Cardiac muscle cell (in vitro differentiated cells and primary cell): ENCODE measurements at regions not wholly inside any gene's neighbourhood (a gene's known extent, or its start where the extent isn't known, plus 50 kb on each side); places are given as distances from the start of the nearest gene placed in this dataset.

Experiments
- DNase-seq, 2 donors: peaks; one replicate each; pipeline versions ENCODE4 v3.0.0 to v3.0.0-alpha.2; 2010 to 2017; ENCODE audit warnings: low read depth in 1 of 2, low spot score in 1 of 2
- H3K27ac ChIP-seq: fragments of 200-600 bp; sonication (generic); 2 replicates; pipeline ENCODE4 v1.5.1; 2016
- H3K27me3 ChIP-seq: fragments of 200-600 bp; sonication (generic); 2 replicates; pipeline ENCODE4 v1.6.0; 2016; ENCODE audit warnings: control low read depth
- H3K36me3 ChIP-seq: fragments of 200-600 bp; sonication (generic); 2 replicates; pipeline ENCODE4 v1.5.1; 2016; ENCODE audit warnings: control low read depth
- H3K4me1 ChIP-seq: fragments of 200-600 bp; sonication (generic); 2 replicates; pipeline ENCODE4 v1.8.1; 2017; ENCODE audit warnings: low read depth, mild to moderate bottlenecking, mixed run types
- H3K4me3 ChIP-seq: fragments of 200-600 bp; sonication (generic); 2 replicates; pipeline ENCODE4 v1.5.1; 2016; ENCODE audit warnings: mild to moderate bottlenecking
- H3K9me3 ChIP-seq: fragments of 200-600 bp; sonication (generic); 2 replicates; pipeline ENCODE4 v1.5.1; 2017; ENCODE audit warnings: low read depth, mild to moderate bottlenecking, control low read depth
- TF ChIP-seq, protein P1 (sequence below): IDR thresholded peaks from 2 replicates; pipeline ENCODE4 v1.5.1; 2012; ENCODE audit warnings: low read depth, mild to moderate bottlenecking, low read length

GRCh38 chr9:118554987-118555386 is 814.2 kb downstream of the BRINP1 start:
- no peak overlapping the region for H3K4me3 ChIP-seq
- DNase-seq, result no peak
- TF ChIP-seq, protein P1, sequence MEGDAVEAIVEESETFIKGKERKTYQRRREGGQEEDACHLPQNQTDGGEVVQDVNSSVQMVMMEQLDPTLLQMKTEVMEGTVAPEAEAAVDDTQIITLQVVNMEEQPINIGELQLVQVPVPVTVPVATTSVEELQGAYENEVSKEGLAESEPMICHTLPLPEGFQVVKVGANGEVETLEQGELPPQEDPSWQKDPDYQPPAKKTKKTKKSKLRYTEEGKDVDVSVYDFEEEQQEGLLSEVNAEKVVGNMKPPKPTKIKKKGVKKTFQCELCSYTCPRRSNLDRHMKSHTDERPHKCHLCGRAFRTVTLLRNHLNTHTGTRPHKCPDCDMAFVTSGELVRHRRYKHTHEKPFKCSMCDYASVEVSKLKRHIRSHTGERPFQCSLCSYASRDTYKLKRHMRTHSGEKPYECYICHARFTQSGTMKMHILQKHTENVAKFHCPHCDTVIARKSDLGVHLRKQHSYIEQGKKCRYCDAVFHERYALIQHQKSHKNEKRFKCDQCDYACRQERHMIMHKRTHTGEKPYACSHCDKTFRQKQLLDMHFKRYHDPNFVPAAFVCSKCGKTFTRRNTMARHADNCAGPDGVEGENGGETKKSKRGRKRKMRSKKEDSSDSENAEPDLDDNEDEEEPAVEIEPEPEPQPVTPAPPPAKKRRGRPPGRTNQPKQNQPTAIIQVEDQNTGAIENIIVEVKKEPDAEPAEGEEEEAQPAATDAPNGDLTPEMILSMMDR, result no peak
- H3K9me3 ChIP-seq, result no peaks in the 10 kb centered on the region
- H3K27ac ChIP-seq, result no peak overlapping the region
- no peaks in the 10 kb centered on the region for H3K36me3 ChIP-seq
- no peaks in the 10 kb centered on the region for H3K4me1 ChIP-seq
- H3K27me3 ChIP-seq, result no peaks in the 10 kb centered on the region

DNA sequence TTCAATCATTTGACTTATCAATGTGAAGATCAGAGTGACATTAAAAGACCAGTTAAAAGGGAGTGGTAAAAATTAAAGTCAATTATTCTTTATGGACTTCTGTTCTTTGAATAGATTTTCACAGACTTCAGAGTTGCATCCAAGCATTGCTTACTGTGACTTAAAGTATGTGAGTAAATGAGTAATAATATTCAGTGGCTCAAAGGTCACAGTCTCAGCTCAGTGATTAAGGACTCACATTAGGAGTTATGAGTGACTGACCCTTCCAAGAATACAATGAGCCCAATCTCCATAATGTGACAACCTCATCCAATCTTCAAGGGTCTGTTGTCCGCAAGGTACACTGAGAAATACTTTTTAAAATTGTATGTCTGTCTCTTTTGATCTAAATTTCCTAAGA is 811.2 kb downstream of the BRINP1 start:
- TF ChIP-seq, protein P1, result no peak
- Histone ChIP-seq H3K36me3 (no peaks in the 10 kb centered on the region), H3K27ac (no peak overlapping the region), H3K27me3 (no peaks in the 10 kb centered on the region), H3K4me3 (no peak overlapping the region), H3K9me3 (no peaks in the 10 kb centered on the region), H3K4me1 (no peaks in the 10 kb centered on the region)
- DNase-seq, result no peak

DNA sequence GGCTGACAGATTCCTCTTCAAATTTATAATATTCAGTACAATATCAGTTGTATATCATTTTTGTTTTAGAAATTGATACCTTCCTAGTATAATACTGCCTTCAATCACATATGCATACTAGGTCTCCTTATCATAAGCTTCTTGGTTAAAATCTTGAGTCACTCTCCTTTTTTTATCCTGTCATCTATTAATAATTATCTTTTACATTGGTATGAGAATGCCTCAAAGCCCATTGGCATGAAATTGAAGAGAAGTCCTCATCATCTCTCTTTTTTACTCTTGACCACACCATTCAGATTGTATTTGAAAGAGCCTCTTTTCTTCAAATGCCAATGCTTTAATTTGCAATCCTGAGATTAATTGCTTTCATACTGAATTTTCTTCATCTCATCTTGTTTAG is 810.3 kb downstream of the BRINP1 start:
- no peaks in the 10 kb centered on the region for H3K9me3 ChIP-seq
- DNase-seq, result no peak
- H3K36me3 ChIP-seq, result no peaks in the 10 kb centered on the region
- TF ChIP-seq, protein P1, result no peak
- no peaks in the 10 kb centered on the region for H3K4me1 ChIP-seq
- no peaks in the 10 kb centered on the region for H3K27me3 ChIP-seq
- no peak overlapping the region for H3K4me3 ChIP-seq
- H3K27ac ChIP-seq, result no peak overlapping the region

GRCh38 chr9:118561051-118561450 is 808.2 kb downstream of the BRINP1 start:
- H3K27ac ChIP-seq, result no peak overlapping the region
- TF ChIP-seq, protein P1, result no peak

GRCh38 chr9:118563677-118564076 is 805.6 kb downstream of the BRINP1 start:
- Histone ChIP-seq H3K36me3 (no peaks in the 10 kb centered on the region), H3K4me1 (no peaks in the 10 kb centered on the region), H3K9me3 (no peaks in the 10 kb centered on the region), H3K4me3 (no peak overlapping the region), H3K27me3 (no peaks in the 10 kb centered on the region), H3K27ac (no peak overlapping the region)
- DNase-seq, result no peak
- TF ChIP-seq, protein P1, result no peak

More at GRCh38 chr9:118561051-118561450, 808.2 kb downstream of the BRINP1 start:
- no peak for DNase-seq
- Histone ChIP-seq H3K4me1 (no peaks in the 10 kb centered on the region), H3K36me3 (no peaks in the 10 kb centered on the region), H3K4me3 (no peak overlapping the region), H3K27me3 (no peaks in the 10 kb centered on the region), H3K9me3 (no peaks in the 10 kb centered on the region)

DNA sequence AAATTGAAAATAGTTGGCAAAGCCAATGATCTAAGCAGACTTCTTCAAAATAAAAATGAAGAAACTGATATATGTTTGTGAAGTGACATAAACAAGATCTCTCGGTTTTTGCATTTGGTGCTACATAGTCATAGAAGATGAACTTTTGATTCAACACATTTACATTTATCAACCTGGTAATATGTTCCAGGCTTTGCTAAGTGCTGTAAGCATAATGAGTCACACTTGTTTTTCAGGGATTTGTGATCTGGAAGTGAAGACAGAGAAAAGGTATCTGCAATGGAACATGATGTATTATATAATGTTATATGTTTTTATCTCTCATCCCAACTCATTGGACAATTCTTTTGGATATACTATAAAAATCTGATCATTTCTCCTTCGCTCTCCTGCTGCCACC is 801.4 kb downstream of the BRINP1 start:
- Histone ChIP-seq H3K4me1 (peaks cover 4% of the 10 kb centered on the region), H3K27ac (no peak overlapping the region), H3K9me3 (no peaks in the 10 kb centered on the region), H3K27me3 (no peaks in the 10 kb centered on the region), H3K4me3 (no peak overlapping the region), H3K36me3 (no peaks in the 10 kb centered on the region)
- DNase-seq, result no peak
- TF ChIP-seq, protein P1, result no peak
